CD14-positive monocyte (primary cell): ENCODE measurements at regions not wholly inside any gene's neighbourhood (a gene's known extent, or its start where the extent isn't known, plus 50 kb on each side); places are given as distances from the start of the nearest gene placed in this dataset.
A peak's percentile ranks its signal among the peaks of the same experiment; 100 is the strongest.

Experiments
- DNase-seq, 3 donors: peaks; one replicate each; pipeline ENCODE4 v3.0.0-alpha.2; 2011 to 2022
- H2AFZ ChIP-seq: 2 replicates; pipeline ENCODE4 v1.6.0; 2012; ENCODE audit warnings: mild to moderate bottlenecking, low read depth, low read length, inconsistent platforms; ENCODE audit not compliant: insufficient read depth, poor library complexity, severe bottlenecking
- H3K27ac ChIP-seq, 2 donors: 1 replicate in 1 of 2; 2 replicates in 1 of 2; pipeline ENCODE4 v1.5.1; 2012 to 2013; ENCODE audit warnings: low read length in 2 of 2, control low read depth in 1 of 2, inconsistent platforms in 1 of 2, low read depth in 1 of 2, mild to moderate bottlenecking in 1 of 2
- H3K27me3 ChIP-seq, 2 donors: one replicate each; pipeline versions ENCODE4 v1.6.0 to v1.6.1; 2011 to 2013; ENCODE audit warnings: low read length in 2 of 2; ENCODE audit not compliant: control insufficient read depth in 2 of 2, insufficient read depth in 2 of 2
- H3K36me3 ChIP-seq, 2 donors: replicated peaks in 1 of 2; 1 replicate in 1 of 2; 2 replicates in 1 of 2; pipeline versions ENCODE4 v1.5.1 to v1.6.1; 2012 to 2013; ENCODE audit warnings: low read length in 2 of 2, control low read depth in 1 of 2, inconsistent platforms in 1 of 2, mild to moderate bottlenecking in 1 of 2; ENCODE audit not compliant: insufficient read depth in 2 of 2, control insufficient read depth in 1 of 2
- H3K4me1 ChIP-seq, 2 donors: 1 replicate in 1 of 2; 2 replicates in 1 of 2; pipeline versions ENCODE4 v1.5.1 to v1.6.1; 2012 to 2013; ENCODE audit warnings: low read length in 2 of 2, control low read depth in 1 of 2, inconsistent platforms in 1 of 2, mild to moderate bottlenecking in 1 of 2, moderate library complexity in 1 of 2; ENCODE audit not compliant: insufficient read depth in 2 of 2, control insufficient read depth in 1 of 2
- H3K4me2 ChIP-seq: replicated peaks from 2 replicates; pipeline ENCODE3; 2012; ENCODE audit warnings: low read length, moderate library complexity, mild to moderate bottlenecking; ENCODE audit not compliant: poor library complexity, severe bottlenecking; ENCODE audit errors: extremely low read depth
- H3K4me3 ChIP-seq, 3 experiments: fragments of 200-600 bp in 1 of 3; sonication (generic) in 1 of 3; replicated peaks in 1 of 3; 1 replicate in 2 of 3; 2 replicates in 1 of 3; pipeline ENCODE4 v1.5.1; 2011 to 2013; ENCODE audit warnings: low read length in 3 of 3, mild to moderate bottlenecking in 3 of 3, control low read depth in 2 of 3, low read depth in 2 of 3, inconsistent platforms in 1 of 3, moderate library complexity in 1 of 3
- H3K79me2 ChIP-seq: 2 replicates; pipeline ENCODE4 v1.6.0; 2012; ENCODE audit warnings: mild to moderate bottlenecking, control low read depth, inconsistent platforms, low read length, moderate library complexity; ENCODE audit not compliant: insufficient read depth
- H3K9ac ChIP-seq: 2 replicates; pipeline ENCODE4 v1.6.0; 2017; ENCODE audit warnings: low read length, mild to moderate bottlenecking; ENCODE audit not compliant: insufficient read depth, poor library complexity, severe bottlenecking
- H3K9me3 ChIP-seq, 2 donors: replicated peaks in 1 of 2; 1 replicate in 1 of 2; 2 replicates in 1 of 2; pipeline versions ENCODE4 v1.5.1 to v1.6.1; 2012 to 2013; ENCODE audit warnings: low read length in 2 of 2, control low read depth in 1 of 2; ENCODE audit not compliant: control insufficient read depth in 1 of 2, insufficient read depth in 1 of 2
- H4K20me1 ChIP-seq: 2 replicates; pipeline ENCODE4 v1.6.0; 2012; ENCODE audit warnings: mild to moderate bottlenecking, low read length, control low read depth, moderate library complexity; ENCODE audit not compliant: insufficient read depth
- H3K27ac Mint-ChIP-seq, 7 donors: one replicate each; pipeline ENCODE4 v1.8.0; 2020; ENCODE audit warnings: mild to moderate bottlenecking in 7 of 7, mixed read lengths in 7 of 7, moderate library complexity in 6 of 7, inconsistent platforms in 2 of 7
- H3K27me3 Mint-ChIP-seq, 3 donors: one replicate each; pipeline ENCODE4 v1.8.0; 2021 to 2022; ENCODE audit warnings: low read depth in 3 of 3, mild to moderate bottlenecking in 3 of 3, mixed read lengths in 3 of 3, moderate library complexity in 3 of 3, inconsistent platforms in 1 of 3
- H3K36me3 Mint-ChIP-seq, 2 donors: one replicate each; pipeline ENCODE4 v1.8.0; 2020; ENCODE audit warnings: mixed read lengths in 2 of 2, inconsistent platforms in 1 of 2, mild to moderate bottlenecking in 1 of 2
- H3K4me1 Mint-ChIP-seq: one replicate; pipeline ENCODE4 v1.8.0; 2020; ENCODE audit warnings: mild to moderate bottlenecking, mixed read lengths
- H3K4me3 Mint-ChIP-seq, 2 donors: one replicate each; pipeline ENCODE4 v1.8.0; 2020; ENCODE audit warnings: mild to moderate bottlenecking in 2 of 2, mixed read lengths in 2 of 2, moderate library complexity in 1 of 2
- H3K9me3 Mint-ChIP-seq, 7 donors: one replicate each; pipeline ENCODE4 v1.8.0; 2020 to 2022; ENCODE audit warnings: mixed read lengths in 7 of 7, mild to moderate bottlenecking in 6 of 7, moderate library complexity in 6 of 7, inconsistent platforms in 2 of 7
- CTCF ChIP-seq: fragments of 200-600 bp; IDR thresholded peaks from one replicate; pipeline ENCODE4 v1.8.0; 2022; ENCODE audit warnings: antibody characterized with exemption, mild to moderate bottlenecking
- WGBS: methylation state at CpG from one replicate; pipeline ENCODE4 v1.1.5; 2013; ENCODE audit warnings: missing lambda C conversion rate; ENCODE audit not compliant: insufficient coverage; 5-methylcytosine and 5-hydroxymethylcytosine counted together
- intact Hi-C, 2 donors: fragments of 100-400 bp; cut with micrococcal nuclease; formaldehyde crosslinking; loops; one replicate each; pipeline versions ENCODE4 v1.15.0 to v1.15.1; 2023

- Histone ChIP-seq H3K27ac (peak overlapping the region in 1 of 2 donors; percentile 94), H3K4me1 (peaks cover 43 to 71% of the 10 kb centered on the region in 2 donors), H3K36me3 (no peaks in the 10 kb centered on the region), H3K4me2 (no peak overlapping the region), H2AFZ (no peak overlapping the region), H4K20me1 (no peaks in the 10 kb centered on the region), H3K4me3 (no peak overlapping the region), H3K27me3 (no peaks in the 10 kb centered on the region), H3K9me3 (no peaks in the 10 kb centered on the region), H3K79me2 (no peaks in the 10 kb centered on the region), H3K9ac (no peak overlapping the region)
- Mint-ChIP-seq H3K27me3 (peaks cover 0 to 3% (median 0%) of the 10 kb centered on the region in 3 donors), H3K36me3 (peaks cover under 1 to 2% of the 10 kb centered on the region in 2 donors), H3K27ac (peak overlapping the region in 6 of 7 donors; percentile 23 to 99 (median 95)), H3K4me3 (no peak overlapping the region), H3K9me3 (peaks cover 0 to 6% (median 0%) of the 10 kb centered on the region in 7 donors), H3K4me1 (peaks cover 57% of the 10 kb centered on the region)
- 83% methylated on average over 2 of the region's 2 CpGs for WGBS
- DNase-seq = no peak
- intact Hi-C loops = loop anchor here in 1 of 2 donors (10.0 kb wide), 1 partner anchor 113 kb away; no protein-coding TSS in a partner anchor
- no peak for TF ChIP-seq CTCF
These were observed 160.4 kb upstream of the AGR3 start for GRCh38 chr7:17042211-17042610.

GRCh38 chr7:17043012-17043877, 161.5 kb upstream of the AGR3 start:
- Histone ChIP-seq H3K79me2 (no peaks in the 10 kb centered on the region), H4K20me1 (no peaks in the 10 kb centered on the region), H3K36me3 (no peaks in the 10 kb centered on the region), H3K9me3 (no peaks in the 10 kb centered on the region), H3K4me3 (no peak overlapping the region), H2AFZ (no peak overlapping the region), H3K4me2 (no peak overlapping the region), H3K27ac (peak overlapping the region in 1 of 2 donors; percentile 53), H3K9ac (no peak overlapping the region), H3K27me3 (no peaks in the 10 kb centered on the region), H3K4me1 (peaks cover 43 to 67% of the 10 kb centered on the region in 2 donors)
- intact Hi-C loops = loop anchor here in 1 of 2 donors (10.0 kb wide), 1 partner anchor 112 kb away; no protein-coding TSS in a partner anchor
- no peaks in the 10 kb centered on the region for H3K36me3 Mint-ChIP-seq
- H3K9me3 Mint-ChIP-seq = peaks cover 0 to 5% (median 0%) of the 10 kb centered on the region in 7 donors
- DNase-seq = peak; percentile 39 to 82 (median 50)
- TF ChIP-seq CTCF = no peak
- peak overlapping the region in 1 of 2 donors; percentile 0 for H3K4me3 Mint-ChIP-seq
- 86% methylated on average over 1 of the region's 3 CpGs for WGBS
- H3K27ac Mint-ChIP-seq = peak overlapping the region; percentile 72 to 99 (median 90)
- peaks cover 54% of the 10 kb centered on the region for H3K4me1 Mint-ChIP-seq
- H3K27me3 Mint-ChIP-seq = peaks cover 0 to 3% (median 0%) of the 10 kb centered on the region in 3 donors
